ENCODE measurements at regions not wholly inside any gene's neighbourhood (a gene's known extent, or its start where the extent isn't known, plus 50 kb on each side); places are given as distances from the start of the nearest gene placed in this dataset.

DNA sequence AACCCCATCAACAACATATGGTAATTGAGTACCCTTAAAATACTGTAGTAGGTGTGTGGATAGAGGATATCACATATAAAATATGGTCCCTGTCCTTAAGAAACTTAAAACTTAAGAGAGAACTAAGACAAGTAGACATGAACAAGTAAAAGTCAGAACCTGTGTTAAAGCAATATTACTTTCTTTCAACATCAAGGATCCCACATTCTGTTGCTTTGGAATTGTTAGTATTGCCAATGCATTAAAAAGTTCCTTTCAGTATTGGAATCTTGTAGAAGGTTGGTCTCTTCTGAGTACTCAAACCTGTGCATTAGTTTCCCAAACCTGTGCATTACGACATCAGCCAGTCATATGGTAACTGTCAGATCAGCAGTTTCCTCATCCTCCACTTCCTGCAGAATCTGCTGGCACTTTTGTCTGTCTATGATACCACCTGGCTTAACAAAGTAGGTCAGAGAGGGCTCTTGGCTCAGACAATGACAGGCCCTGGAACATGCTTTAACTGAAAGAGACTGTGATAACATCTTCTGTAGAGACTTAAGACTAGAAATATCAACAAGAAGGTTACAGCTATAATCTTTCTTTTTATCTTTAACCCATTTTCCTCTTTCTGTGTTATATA is 56.5 kb downstream of the CCDC71L start:
- Histone ChIP-seq H3K9ac (ENCODE audit: insufficient read depth, low read length, poor library complexity, severe bottlenecking) (no peak overlapping the region), H3K4me3 (replicated peaks in 1 of 3; ENCODE audit: low read depth in 2 of 3, low read length in 3 of 3) (no peak overlapping the region), H3K4me1 (ENCODE audit: control insufficient read depth in 1 of 2, insufficient read depth in 2 of 2, low read length in 2 of 2) (no peaks in the 10 kb centered on the region), H3K27me3 (ENCODE audit: control insufficient read depth in 2 of 2, insufficient read depth in 2 of 2, low read length in 2 of 2) (no peaks in the 10 kb centered on the region), H4K20me1 (ENCODE audit: insufficient read depth, low read length) (no peaks in the 10 kb centered on the region), H3K36me3 (replicated peaks in 1 of 2; ENCODE audit: control insufficient read depth in 1 of 2, insufficient read depth in 2 of 2, low read length in 2 of 2) (no peaks in the 10 kb centered on the region), H3K4me2 (replicated peaks; ENCODE audit: extremely low read depth, low read length, poor library complexity, severe bottlenecking) (no peak overlapping the region), H3K9me3 (replicated peaks in 1 of 2; ENCODE audit: control insufficient read depth in 1 of 2, insufficient read depth in 1 of 2, low read length in 2 of 2) (no peaks in the 10 kb centered on the region), H3K79me2 (ENCODE audit: insufficient read depth, low read length) (no peaks in the 10 kb centered on the region), H2AFZ (ENCODE audit: insufficient read depth, low read depth, low read length, poor library complexity, severe bottlenecking) (no peak overlapping the region), H3K27ac (ENCODE audit: low read depth in 1 of 2, low read length in 2 of 2) (no peak overlapping the region)
- intact Hi-C loops (cut with micrococcal nuclease) = no loop called here
- DNase-seq = peak in 2 of 3 donors; percentile 12 to 20
- TF ChIP-seq CTCF (IDR thresholded peaks at IDR 0.05) = no peak
- Mint-ChIP-seq H3K27me3 (ENCODE audit: low read depth in 3 of 3) (peaks cover 0 to 2% (median 0%) of the 10 kb centered on the region in 3 donors), H3K4me3 (no peak overlapping the region), H3K4me1 (no peaks in the 10 kb centered on the region), H3K9me3 (peaks cover 0 to 1% (median 0%) of the 10 kb centered on the region in 7 donors), H3K27ac (peak overlapping the region in 1 of 7 donors; percentile 16), H3K36me3 (no peaks in the 10 kb centered on the region)
- no CpG with 5 or more reads among the region's 1 CpG for WGBS (ENCODE audit: insufficient coverage)

DNA sequence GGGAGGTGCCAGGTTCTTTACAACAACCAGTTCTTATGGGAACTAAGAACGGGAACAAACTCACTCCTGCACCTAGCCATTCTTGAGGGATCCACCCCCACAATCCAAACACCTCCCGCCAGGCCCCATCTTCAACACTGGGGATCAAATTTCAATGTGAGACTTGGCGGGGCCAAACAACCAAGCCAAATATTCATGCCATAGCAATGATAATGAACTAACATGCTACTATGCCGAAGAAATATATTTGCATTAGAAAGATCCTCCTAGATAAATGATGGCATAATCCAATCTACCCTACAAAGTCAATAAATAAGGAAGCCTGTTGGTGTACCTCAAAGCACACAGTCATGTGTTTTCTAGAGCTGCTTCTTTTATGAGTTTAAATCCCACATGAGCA is 57.6 kb downstream of the CCDC71L start:
- peaks cover 2% of the 10 kb centered on the region for H3K4me1 Mint-ChIP-seq
- H2AFZ ChIP-seq (ENCODE audit: insufficient read depth, low read depth, low read length, poor library complexity, severe bottlenecking) = no peak overlapping the region
- no peaks in the 10 kb centered on the region for H3K27me3 Mint-ChIP-seq (ENCODE audit: low read depth in 3 of 3)
- H3K27ac ChIP-seq (ENCODE audit: low read depth in 1 of 2, low read length in 2 of 2) = no peak overlapping the region
- WGBS (ENCODE audit: insufficient coverage) = 100% methylated on average over 2 of the region's 4 CpGs
- no peaks in the 10 kb centered on the region for H3K36me3 Mint-ChIP-seq
- H4K20me1 ChIP-seq (ENCODE audit: insufficient read depth, low read length) = no peaks in the 10 kb centered on the region
- no peak overlapping the region for H3K4me3 Mint-ChIP-seq
- H3K4me1 ChIP-seq (ENCODE audit: control insufficient read depth in 1 of 2, insufficient read depth in 2 of 2, low read length in 2 of 2) = peaks cover 3 to 5% of the 10 kb centered on the region in 2 donors
- H3K4me2 ChIP-seq (replicated peaks; ENCODE audit: extremely low read depth, low read length, poor library complexity, severe bottlenecking) = no peak overlapping the region
- no peaks in the 10 kb centered on the region for H3K27me3 ChIP-seq (ENCODE audit: control insufficient read depth in 2 of 2, insufficient read depth in 2 of 2, low read length in 2 of 2)
- no peak overlapping the region for H3K9ac ChIP-seq (ENCODE audit: insufficient read depth, low read length, poor library complexity, severe bottlenecking)
- H3K9me3 ChIP-seq (replicated peaks in 1 of 2; ENCODE audit: control insufficient read depth in 1 of 2, insufficient read depth in 1 of 2, low read length in 2 of 2) = no peaks in the 10 kb centered on the region
- TF ChIP-seq CTCF (IDR thresholded peaks at IDR 0.05) = no peak
- H3K4me3 ChIP-seq (replicated peaks in 1 of 3; ENCODE audit: low read depth in 2 of 3, low read length in 3 of 3) = no peak overlapping the region
- intact Hi-C loops (cut with micrococcal nuclease) = no loop called here
- H3K9me3 Mint-ChIP-seq = peaks cover 0 to 3% (median 0%) of the 10 kb centered on the region in 7 donors
- no peak overlapping the region for H3K27ac Mint-ChIP-seq
- no peaks in the 10 kb centered on the region for H3K79me2 ChIP-seq (ENCODE audit: insufficient read depth, low read length)
- H3K36me3 ChIP-seq (replicated peaks in 1 of 2; ENCODE audit: control insufficient read depth in 1 of 2, insufficient read depth in 2 of 2, low read length in 2 of 2) = no peaks in the 10 kb centered on the region
- DNase-seq = no peak
